ENCODE measurements at regions not wholly inside any gene's neighbourhood (a gene's known extent, or its start where the extent isn't known, plus 50 kb on each side); places are given as distances from the start of the nearest gene placed in this dataset.
"Not testable (repeated sequence)": the region's sequence is repeated elsewhere in the genome, so short reads cannot be mapped to it uniquely, and the experiment has no call there.

DNA sequence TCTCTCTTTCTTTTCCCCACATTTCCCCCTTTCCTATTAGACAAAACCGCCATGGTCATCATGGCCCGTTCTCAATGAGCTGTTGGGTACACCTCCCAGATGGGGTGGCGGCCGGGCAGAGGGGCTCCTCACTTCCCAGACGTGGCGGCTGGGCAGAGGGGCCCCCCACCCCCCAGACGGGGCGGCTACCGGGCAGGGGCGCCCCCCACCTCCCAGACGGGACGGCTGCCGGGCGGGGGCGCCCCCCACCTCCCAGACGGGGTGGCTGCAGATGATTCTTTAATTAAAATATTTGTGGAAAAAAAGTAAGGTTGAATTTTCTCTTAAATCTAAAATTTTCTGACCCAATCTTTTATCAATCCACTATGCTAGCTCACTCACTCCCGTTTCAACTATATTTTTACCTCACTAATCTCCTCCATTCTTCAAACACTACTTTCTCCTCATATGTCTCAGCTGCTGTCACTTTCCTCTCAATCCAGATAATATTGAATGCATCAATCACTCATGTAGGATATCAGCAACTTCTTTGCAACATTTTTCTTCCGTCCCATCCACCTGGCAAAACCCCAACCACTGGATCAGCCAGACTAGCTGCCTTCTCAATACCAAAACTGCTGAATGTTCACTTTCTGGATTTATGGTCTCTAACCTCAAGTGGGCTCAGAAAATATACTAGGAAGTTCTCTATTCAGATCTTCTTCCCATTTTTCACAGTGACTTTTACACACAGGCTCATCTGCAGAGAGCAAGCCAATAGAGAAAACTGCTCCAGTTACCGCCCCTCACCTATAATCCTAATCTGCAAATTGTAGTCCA lies 81.1 kb upstream of the TRIM24 start:
- Mint-ChIP-seq H3K4me1 (ENCODE audit: low read depth) (no peaks in the 10 kb centered on the region), H3K27me3 (no peaks in the 10 kb centered on the region), H3K36me3 (no peaks in the 10 kb centered on the region), H3K9me3 (ENCODE audit: low read depth) (peaks cover 4% of the 10 kb centered on the region), H3K4me3 (no peak overlapping the region), H3K27ac (no peak overlapping the region)

DNA sequence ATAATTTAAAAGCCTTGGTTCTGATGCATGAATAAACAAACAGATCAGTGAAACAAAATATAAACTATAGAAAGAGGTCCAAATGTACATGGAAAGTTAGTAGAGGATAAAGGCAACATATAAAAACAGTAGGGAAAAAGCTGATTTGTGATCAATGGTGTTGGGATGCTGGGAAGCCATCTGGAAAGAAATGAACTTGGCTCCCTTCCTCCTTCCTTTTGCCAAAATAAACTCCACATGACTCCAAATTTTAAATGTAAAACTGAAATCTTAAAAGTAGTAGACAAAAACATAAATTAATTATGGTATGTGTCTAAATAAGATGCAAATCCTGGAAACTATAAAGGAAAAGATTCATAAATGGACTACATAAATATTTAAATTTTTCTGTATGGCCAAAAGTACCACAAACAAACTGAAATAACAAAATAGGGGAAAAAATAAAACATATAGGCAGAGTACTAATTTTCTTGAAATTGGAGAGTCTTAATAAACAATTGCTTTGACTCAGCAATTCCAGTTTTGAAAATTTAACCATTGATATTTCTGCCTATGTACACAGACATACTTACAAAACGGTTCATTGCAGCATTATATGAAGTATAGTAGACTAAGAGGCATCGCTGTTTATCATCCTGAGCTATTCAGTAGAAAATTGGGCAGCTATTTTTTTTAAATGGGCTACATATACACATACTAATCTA lies 77.0 kb upstream of the TRIM24 start:
- Mint-ChIP-seq H3K27ac (no peak overlapping the region), H3K27me3 (no peaks in the 10 kb centered on the region), H3K4me1 (ENCODE audit: low read depth) (no peaks in the 10 kb centered on the region), H3K4me3 (no peak overlapping the region), H3K9me3 (ENCODE audit: low read depth) (peaks cover 4% of the 10 kb centered on the region), H3K36me3 (no peaks in the 10 kb centered on the region)

- Mint-ChIP-seq H3K27me3 (no peaks in the 10 kb centered on the region), H3K27ac (no peak overlapping the region), H3K9me3 (ENCODE audit: low read depth) (no peaks in the 10 kb centered on the region), H3K4me1 (ENCODE audit: low read depth) (no peaks in the 10 kb centered on the region), H3K4me3 (no peak overlapping the region), H3K36me3 (no peaks in the 10 kb centered on the region)
Measured at GRCh38 chr7:138386821-138387220, 73.2 kb upstream of the TRIM24 start.

- Mint-ChIP-seq H3K4me3 (no peak overlapping the region), H3K27ac (no peak overlapping the region), H3K27me3 (no peaks in the 10 kb centered on the region), H3K9me3 (ENCODE audit: low read depth) (no peaks in the 10 kb centered on the region), H3K36me3 (no peaks in the 10 kb centered on the region), H3K4me1 (ENCODE audit: low read depth) (no peaks in the 10 kb centered on the region)
Measured at GRCh38 chr7:138387755-138388475, 72.1 kb upstream of the TRIM24 start.

- Mint-ChIP-seq H3K4me1 (ENCODE audit: low read depth) (no peaks in the 10 kb centered on the region), H3K27me3 (no peaks in the 10 kb centered on the region), H3K27ac (no peak overlapping the region), H3K4me3 (no peak overlapping the region), H3K36me3 (no peaks in the 10 kb centered on the region), H3K9me3 (ENCODE audit: low read depth) (no peaks in the 10 kb centered on the region)
Measured at GRCh38 chr7:138388673-138389491, 71.2 kb upstream of the TRIM24 start.

GRCh38 chr7:138395763-138396162 lies 64.3 kb upstream of the TRIM24 start:
- no peaks in the 10 kb centered on the region for H3K4me1 Mint-ChIP-seq (ENCODE audit: low read depth)
- no peaks in the 10 kb centered on the region for H3K9me3 Mint-ChIP-seq (ENCODE audit: low read depth)
- no peak overlapping the region for H3K4me3 Mint-ChIP-seq
- no peaks in the 10 kb centered on the region for H3K36me3 Mint-ChIP-seq
- H3K27me3 Mint-ChIP-seq: no peaks in the 10 kb centered on the region
- H3K27ac Mint-ChIP-seq: no peak overlapping the region

DNA sequence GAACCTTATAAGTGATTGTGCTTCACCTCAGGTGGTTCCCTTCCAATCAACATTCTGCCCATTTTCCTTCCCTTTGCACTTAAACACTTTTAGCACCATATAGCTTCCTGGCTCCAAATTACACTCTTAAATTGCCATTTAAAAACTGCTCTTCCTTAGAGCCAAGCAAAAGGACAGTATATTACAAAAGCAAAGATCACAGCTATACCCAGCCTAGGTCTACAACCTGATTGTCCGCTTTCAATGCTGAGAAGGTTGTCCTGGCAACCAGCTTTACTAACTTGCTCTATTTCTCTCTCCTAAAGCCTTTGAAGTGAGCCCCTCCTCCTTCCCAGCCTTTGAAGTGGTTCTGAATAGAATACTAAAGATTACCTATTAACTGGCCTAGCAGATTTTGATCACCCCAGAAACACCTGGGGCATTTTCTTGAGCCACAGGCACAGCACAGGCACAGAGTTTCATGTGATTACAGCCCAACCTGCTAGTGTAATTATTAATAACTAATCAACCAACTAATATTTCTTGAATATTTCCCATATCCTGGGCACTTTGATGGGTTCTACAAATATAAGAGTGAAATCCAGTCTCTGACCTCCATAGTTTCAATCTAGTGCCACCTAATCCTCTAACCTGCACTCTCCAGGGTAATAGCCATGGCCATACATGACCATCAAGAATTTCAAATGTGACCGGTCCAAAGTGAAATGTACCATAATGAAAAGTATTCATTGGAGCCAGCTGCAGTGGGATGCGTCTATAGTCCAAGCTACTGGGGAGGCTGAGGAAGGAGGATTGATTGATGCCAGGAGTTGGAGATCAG lies 63.6 kb upstream of the TRIM24 start:
- H3K27me3 Mint-ChIP-seq: no peaks in the 10 kb centered on the region
- H3K9me3 Mint-ChIP-seq (ENCODE audit: low read depth): no peaks in the 10 kb centered on the region
- no peak overlapping the region for H3K4me3 Mint-ChIP-seq
- H3K27ac Mint-ChIP-seq: no peak overlapping the region
- H3K36me3 Mint-ChIP-seq: no peaks in the 10 kb centered on the region
- no peaks in the 10 kb centered on the region for H3K4me1 Mint-ChIP-seq (ENCODE audit: low read depth)

DNA sequence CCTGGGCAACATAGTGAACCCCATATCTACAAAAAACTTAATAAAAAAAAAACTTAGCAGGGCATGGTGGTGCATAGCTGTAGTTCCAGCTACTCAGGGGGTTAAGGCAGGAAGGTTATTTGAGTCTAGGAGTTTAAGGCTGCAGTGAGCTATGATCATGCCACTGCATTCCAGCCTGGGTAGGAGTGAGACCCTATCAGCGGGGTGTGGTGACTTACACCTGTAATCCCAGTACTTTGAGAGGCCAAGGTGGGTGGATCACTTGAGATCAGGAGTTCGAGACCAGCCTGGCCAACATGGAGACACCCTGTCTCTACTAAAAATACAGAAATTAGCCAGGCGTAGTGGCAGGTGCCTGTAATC lies 63.0 kb upstream of the TRIM24 start:
- H3K4me3 Mint-ChIP-seq; H3K27ac Mint-ChIP-seq; H3K4me1 Mint-ChIP-seq (ENCODE audit: low read depth); H3K36me3 Mint-ChIP-seq; H3K9me3 Mint-ChIP-seq (ENCODE audit: low read depth); H3K27me3 Mint-ChIP-seq: not testable (repeated sequence)

- Mint-ChIP-seq H3K27ac (no peak overlapping the region), H3K4me1 (ENCODE audit: low read depth) (no peaks in the 10 kb centered on the region), H3K36me3 (no peaks in the 10 kb centered on the region), H3K27me3 (no peaks in the 10 kb centered on the region), H3K4me3 (no peak overlapping the region), H3K9me3 (ENCODE audit: low read depth) (no peaks in the 10 kb centered on the region)
Measured at GRCh38 chr7:138398857-138399256, 61.2 kb upstream of the TRIM24 start.

- Mint-ChIP-seq H3K4me1 (ENCODE audit: low read depth) (no peaks in the 10 kb centered on the region), H3K27ac (no peak overlapping the region)
Measured at GRCh38 chr7:138400400-138400886, 59.6 kb upstream of the TRIM24 start.

GRCh38 chr7:138402749-138403148 lies 57.3 kb upstream of the TRIM24 start:
- no peak overlapping the region for H3K4me3 Mint-ChIP-seq

More at GRCh38 chr7:138400400-138400886, 59.6 kb upstream of the TRIM24 start:
- Mint-ChIP-seq H3K36me3 (no peaks in the 10 kb centered on the region), H3K4me3 (no peak overlapping the region), H3K9me3 (ENCODE audit: low read depth) (no peaks in the 10 kb centered on the region), H3K27me3 (no peaks in the 10 kb centered on the region)

DNA sequence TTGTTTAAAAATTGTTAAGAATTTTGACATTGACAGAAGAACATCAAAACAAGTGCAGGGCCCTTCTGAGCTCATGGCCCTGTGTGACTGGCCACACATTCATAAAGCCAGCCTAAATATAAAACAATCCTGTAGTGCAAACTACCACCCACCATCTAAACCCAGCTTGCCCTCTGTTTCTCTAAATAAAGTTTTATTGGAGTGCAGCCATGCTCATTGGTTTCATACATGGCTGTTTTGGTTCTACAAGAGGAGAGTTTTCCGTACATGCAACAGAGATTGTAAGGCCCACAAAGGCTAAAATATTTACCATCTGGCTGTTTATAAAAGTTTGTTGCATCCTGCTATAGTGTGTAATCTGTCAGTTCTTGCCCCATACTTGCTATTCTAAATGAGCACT lies 54.6 kb upstream of the TRIM24 start:
- Mint-ChIP-seq H3K4me3 (no peak overlapping the region), H3K9me3 (ENCODE audit: low read depth) (no peaks in the 10 kb centered on the region), H3K4me1 (ENCODE audit: low read depth) (no peaks in the 10 kb centered on the region), H3K36me3 (no peaks in the 10 kb centered on the region), H3K27me3 (no peaks in the 10 kb centered on the region), H3K27ac (no peak overlapping the region)

More at GRCh38 chr7:138402749-138403148, 57.3 kb upstream of the TRIM24 start:
- H3K4me1 Mint-ChIP-seq (ENCODE audit: low read depth): no peaks in the 10 kb centered on the region
- no peak overlapping the region for H3K27ac Mint-ChIP-seq
- no peaks in the 10 kb centered on the region for H3K9me3 Mint-ChIP-seq (ENCODE audit: low read depth)
- H3K27me3 Mint-ChIP-seq: no peaks in the 10 kb centered on the region
- H3K36me3 Mint-ChIP-seq: no peaks in the 10 kb centered on the region

GRCh38 chr7:138407792-138408191 lies 52.3 kb upstream of the TRIM24 start:
- Mint-ChIP-seq H3K4me3 (no peak overlapping the region), H3K4me1 (ENCODE audit: low read depth) (no peaks in the 10 kb centered on the region), H3K27me3 (no peaks in the 10 kb centered on the region), H3K36me3 (no peaks in the 10 kb centered on the region), H3K27ac (no peak overlapping the region), H3K9me3 (ENCODE audit: low read depth) (no peaks in the 10 kb centered on the region)

All from activated naive CD8-positive, alpha-beta T cell (primary cell).